ENCODE measurements at regions not wholly inside any gene's neighbourhood (a gene's known extent, or its start where the extent isn't known, plus 50 kb on each side); places are given as distances from the start of the nearest gene placed in this dataset.

GRCh38 chr3:194205675-194206133, 69.8 kb downstream of the HES1 start:
- no peak overlapping the region for H3K4me3 ChIP-seq
- peaks cover 2% of the 10 kb centered on the region for H3K4me1 ChIP-seq
- H3K27me3 ChIP-seq (ENCODE audit: insufficient read depth in 3 of 3, low read length in 2 of 3): peaks cover 0 to 13% (median 0%) of the 10 kb centered on the region in 3 donors
- H3K9me3 ChIP-seq: no peaks in the 10 kb centered on the region
- H3K36me3 ChIP-seq (ENCODE audit: insufficient read depth in 1 of 2, low read depth in 1 of 2): no peaks in the 10 kb centered on the region
- no peak overlapping the region for H3K27ac ChIP-seq
- intact Hi-C loops (cut with DNase I): no loop called here
- no peak for TF ChIP-seq CTCF (IDR thresholded peaks at IDR 0.05)
- DNase-seq (no peak), ATAC-seq (no peak)
- WGBS, 3 donors: 76 to 82% (median 81%) methylated on average over 8 of the region's 8 CpGs

GRCh38 chr3:194206320-194206719, 70.4 kb downstream of the HES1 start:
- H3K9me3 ChIP-seq: no peaks in the 10 kb centered on the region

GRCh38 chr3:194208709-194209108, 72.8 kb downstream of the HES1 start:
- DNase-seq: no peak
- H3K4me3 ChIP-seq: no peak overlapping the region
- no peak overlapping the region for H3K27ac ChIP-seq
- no peak for ATAC-seq
- peaks cover 0 to 12% (median 0%) of the 10 kb centered on the region in 3 donors for H3K27me3 ChIP-seq (ENCODE audit: insufficient read depth in 3 of 3, low read length in 2 of 3)
- TF ChIP-seq CTCF (IDR thresholded peaks at IDR 0.05): no peak
- H3K9me3 ChIP-seq: no peaks in the 10 kb centered on the region
- H3K4me1 ChIP-seq: no peaks in the 10 kb centered on the region
- WGBS, 3 donors: 82 to 97% (median 87%) methylated on average over 3 of the region's 3 CpGs
- no peaks in the 10 kb centered on the region for H3K36me3 ChIP-seq (ENCODE audit: insufficient read depth in 1 of 2, low read depth in 1 of 2)
- intact Hi-C loops (cut with DNase I): no loop called here

More at GRCh38 chr3:194206320-194206719, 70.4 kb downstream of the HES1 start:
- 24 to 28% (median 25%) methylated on average over 10 of the region's 10 CpGs for WGBS, 3 donors
- TF ChIP-seq CTCF (IDR thresholded peaks at IDR 0.05): no peak
- Histone ChIP-seq H3K4me1 (no peaks in the 10 kb centered on the region), H3K4me3 (no peak overlapping the region), H3K36me3 (ENCODE audit: insufficient read depth in 1 of 2, low read depth in 1 of 2) (no peaks in the 10 kb centered on the region), H3K27ac (no peak overlapping the region), H3K27me3 (ENCODE audit: insufficient read depth in 3 of 3, low read length in 2 of 3) (peaks cover 0 to 13% (median 0%) of the 10 kb centered on the region in 3 donors)
- peak in 3 of 4 donors; percentile 56 to 77 (median 62) for ATAC-seq
- DNase-seq: peak; percentile 75 to 85
- intact Hi-C loops (cut with DNase I): no loop called here

GRCh38 chr3:194212161-194212844, 76.4 kb downstream of the HES1 start:
- Histone ChIP-seq H3K27ac (no peak overlapping the region), H3K4me1 (no peaks in the 10 kb centered on the region), H3K36me3 (ENCODE audit: insufficient read depth in 1 of 2, low read depth in 1 of 2) (no peaks in the 10 kb centered on the region), H3K27me3 (ENCODE audit: insufficient read depth in 3 of 3, low read length in 2 of 3) (no peaks in the 10 kb centered on the region), H3K9me3 (no peaks in the 10 kb centered on the region), H3K4me3 (no peak overlapping the region)
- ATAC-seq: no peak
- intact Hi-C loops (cut with DNase I): no loop called here
- TF ChIP-seq CTCF (IDR thresholded peaks at IDR 0.05): no peak
- WGBS, 3 donors: 73 to 78% (median 76%) methylated on average over 13 of the region's 13 CpGs
- DNase-seq: no peak
